HG02840 (cell line): ENCODE measurements at regions not wholly inside any gene's neighbourhood (a gene's known extent, or its start where the extent isn't known, plus 50 kb on each side); places are given as distances from the start of the nearest gene placed in this dataset.
A peak's percentile ranks its signal among the peaks of the same experiment; 100 is the strongest.
"Not testable (repeated sequence)": the region's sequence is repeated elsewhere in the genome, so short reads cannot be mapped to it uniquely, and the experiment has no call there.

Experiments
- ATAC-seq: cut with Tn5 transposase; IDR thresholded peaks from one replicate; pipeline ENCODE4 v1.9.1; 2021; ENCODE audit warnings: mild to moderate bottlenecking, moderate library complexity, moderate number of reproducible peaks; ENCODE audit not compliant: unreplicated experiment, low FRiP score

DNA sequence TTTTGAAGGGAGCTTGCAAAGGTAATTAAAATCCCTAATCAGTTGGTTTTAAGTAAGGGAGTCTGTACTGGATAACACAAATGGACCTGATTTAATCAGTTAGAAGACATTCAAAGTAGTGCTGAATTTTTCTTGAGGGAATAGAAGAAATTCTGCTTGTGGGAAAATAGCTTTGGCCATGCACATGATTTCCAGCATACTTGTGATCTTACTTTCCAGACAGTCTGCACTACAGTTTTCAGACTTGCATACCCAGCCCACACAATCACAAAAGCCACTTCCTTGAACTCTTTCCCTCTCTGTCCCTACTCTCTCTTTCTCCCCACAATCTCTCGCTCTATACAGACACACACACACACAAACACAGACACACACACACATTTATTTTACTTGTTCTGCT lies 852.1 kb downstream of the PLA2G4A start:
- ATAC-seq, result no peak

DNA sequence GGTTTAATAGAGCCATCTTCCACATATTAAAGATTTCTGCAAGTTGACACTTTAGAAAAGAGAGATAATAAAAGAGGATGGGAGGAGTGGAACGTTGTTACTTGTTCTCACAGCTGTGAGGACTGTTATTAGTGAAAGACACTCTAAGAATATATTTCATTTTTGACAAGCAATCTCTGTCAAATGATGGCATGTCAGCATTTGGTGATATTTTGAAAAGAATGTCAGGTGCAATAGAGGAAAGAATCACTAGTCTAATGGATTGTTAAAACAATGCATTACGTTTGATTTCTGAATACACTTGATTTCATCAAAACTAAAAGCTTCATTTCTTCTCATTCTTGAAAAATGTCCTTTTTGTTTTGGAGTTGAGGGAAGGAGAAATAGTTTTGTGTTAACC lies 853.4 kb downstream of the PLA2G4A start:
- ATAC-seq, result no peak

DNA sequence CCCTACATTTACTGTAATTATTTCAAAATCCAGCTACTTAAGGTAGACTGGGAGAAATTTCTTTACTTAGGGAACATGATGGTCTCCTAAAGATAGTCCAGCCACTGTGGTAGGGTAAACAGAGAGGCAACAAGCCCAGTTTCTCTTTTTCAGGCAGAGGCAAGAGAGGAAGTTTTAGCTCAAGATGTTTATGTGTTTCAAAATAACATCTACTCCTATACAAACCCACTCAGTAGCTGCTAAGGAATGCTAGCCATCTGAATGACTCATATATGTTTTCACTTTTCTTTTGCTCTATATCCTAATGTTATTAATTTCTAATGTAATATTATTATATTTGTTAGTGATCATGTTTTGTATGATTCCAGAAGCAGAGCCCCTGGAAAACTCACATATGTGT lies 856.6 kb downstream of the PLA2G4A start:
- ATAC-seq, result no peak

DNA sequence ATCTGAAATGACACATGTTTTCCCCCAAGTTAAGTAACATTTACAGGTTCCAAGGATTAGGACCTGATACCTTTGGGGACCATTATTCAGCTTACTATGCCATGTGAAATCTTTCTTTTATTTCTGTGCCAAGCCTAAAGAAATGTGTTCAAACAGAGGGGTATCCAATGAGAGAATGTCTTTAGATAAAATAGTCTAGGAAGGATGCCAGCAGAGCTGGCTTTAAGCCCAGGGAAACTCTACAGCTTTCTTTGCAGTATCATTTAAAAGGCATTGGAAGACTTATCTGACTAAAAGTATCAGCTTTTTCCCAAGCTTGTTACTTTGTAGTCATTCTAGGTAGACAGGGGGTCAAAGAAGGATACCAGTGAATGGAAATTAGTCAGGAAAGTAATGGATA lies 860.4 kb downstream of the PLA2G4A start:
- no peak for ATAC-seq

DNA sequence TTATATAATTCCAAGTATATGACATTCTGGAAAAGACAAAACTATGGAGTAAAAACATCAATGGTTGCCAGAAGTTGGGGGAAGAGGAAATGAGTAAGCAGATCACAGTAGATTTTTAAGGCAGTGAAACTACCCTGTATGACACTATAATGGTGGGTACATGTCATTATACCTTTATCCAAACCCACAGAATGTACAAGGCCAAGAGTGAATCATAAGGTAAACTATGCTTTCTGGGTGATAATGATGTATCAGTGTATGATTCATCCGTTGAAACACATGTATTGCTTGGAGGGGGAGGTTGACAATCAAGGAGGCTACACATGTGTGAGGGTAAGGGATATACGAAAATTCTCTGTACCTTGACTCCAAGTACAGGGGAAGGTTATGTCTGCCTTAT lies 862.7 kb downstream of the PLA2G4A start:
- ATAC-seq, result no peak

DNA sequence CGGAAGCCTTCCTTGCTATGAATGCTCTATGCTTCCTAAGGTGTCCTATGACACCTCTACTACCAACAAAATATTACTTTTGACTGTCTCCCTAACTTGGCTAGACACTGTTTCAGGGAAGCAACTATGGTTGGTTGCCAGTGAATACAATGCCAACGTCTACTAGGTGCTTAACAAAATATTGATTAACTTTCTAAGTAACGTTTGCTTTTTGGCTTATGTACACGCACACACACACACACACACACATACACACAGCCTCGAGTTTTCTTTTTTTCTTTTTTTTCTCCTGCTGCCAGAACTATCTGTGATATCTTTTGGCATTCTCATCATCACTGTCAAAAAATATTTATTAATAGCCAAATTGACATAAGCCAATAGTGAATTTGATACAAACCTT lies 864.0 kb downstream of the PLA2G4A start:
- ATAC-seq, result no peak

DNA sequence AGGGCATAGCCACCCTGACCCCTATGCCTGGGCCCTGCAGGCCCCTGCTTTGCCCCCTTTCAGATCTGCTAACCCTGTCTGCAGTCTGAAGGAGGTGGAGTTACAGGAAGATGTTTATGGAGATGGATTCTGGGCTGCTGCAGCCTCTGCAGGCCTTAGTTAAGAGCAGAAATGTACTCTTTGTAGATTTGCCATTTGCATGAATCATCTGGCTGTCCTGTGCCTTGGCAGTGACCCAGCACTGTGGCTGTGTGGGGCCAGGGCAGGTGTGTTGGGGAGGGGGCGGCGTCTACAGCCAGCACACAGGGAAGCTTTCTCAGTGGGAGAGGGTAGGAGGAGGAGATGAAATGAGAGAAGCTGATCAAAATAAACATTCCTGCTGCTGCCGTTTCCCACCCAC lies 867.3 kb downstream of the PLA2G4A start:
- ATAC-seq, result no peak

DNA sequence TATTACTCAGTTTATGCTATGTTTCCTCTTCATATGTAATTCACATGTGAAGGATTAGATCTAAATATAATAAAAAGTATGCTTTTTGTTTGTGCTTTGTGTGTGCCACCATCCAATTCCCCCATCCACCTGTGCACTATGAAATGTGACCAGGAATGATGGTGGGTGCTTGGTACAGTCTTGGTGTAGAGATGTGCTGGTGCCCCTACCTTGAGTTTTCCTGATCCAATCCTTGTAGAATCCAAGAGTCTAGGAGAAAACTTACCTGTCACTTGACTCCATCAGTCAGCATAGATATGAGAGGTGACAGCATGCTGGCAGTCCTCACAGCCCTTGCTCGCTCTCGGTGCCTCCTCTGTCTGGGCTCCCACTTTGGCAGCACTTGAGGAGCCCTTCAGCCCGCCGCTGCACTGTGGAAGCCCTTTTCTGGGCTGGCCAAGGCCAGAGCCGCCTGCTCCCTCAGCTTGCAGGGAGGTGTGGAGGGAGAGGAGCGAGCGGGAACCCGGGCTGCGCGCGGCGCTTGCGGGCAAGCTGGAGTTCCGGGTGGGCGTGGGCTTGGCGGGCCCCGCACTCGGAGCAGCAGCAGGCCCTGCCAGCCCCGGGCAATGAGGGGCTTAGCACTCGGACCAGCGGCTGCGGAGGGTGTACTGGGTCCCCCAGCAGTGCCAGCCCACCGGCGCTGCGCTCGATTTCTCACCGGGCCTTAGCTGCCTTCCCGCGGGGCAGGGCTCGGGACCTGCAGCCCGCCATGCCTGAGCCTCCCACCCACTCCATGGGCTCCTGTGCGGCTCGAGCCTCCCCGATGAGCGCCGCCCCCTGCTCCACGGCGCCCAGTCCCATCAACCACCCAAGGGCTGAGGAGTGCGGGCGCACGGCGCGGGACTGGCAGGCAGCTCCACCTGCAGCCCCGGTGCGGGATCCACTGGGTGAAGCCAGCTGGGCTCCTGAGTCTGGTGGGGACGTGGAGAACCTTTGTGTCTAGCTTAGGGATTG lies 874.7 kb downstream of the PLA2G4A start:
- not testable (repeated sequence) for ATAC-seq

DNA sequence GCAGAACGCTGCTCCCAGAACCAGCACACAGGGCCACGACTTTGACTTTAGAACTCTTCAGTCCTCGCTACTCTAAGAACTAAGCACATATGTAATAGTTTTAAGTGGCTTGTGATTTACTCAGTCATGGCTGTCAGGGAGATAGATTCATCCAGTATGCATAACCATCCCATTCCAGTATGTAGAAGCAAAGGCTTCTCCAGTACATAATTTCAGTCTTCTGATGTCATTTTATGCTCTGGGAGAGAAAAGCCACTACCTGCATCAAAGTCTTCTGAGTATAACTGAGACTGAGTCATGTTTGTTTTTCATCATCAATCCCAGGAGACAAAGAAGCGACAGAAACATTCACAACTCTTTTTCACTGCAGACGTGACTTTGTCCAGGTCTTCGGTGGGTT lies 885.7 kb downstream of the PLA2G4A start:
- ATAC-seq, result no peak

DNA sequence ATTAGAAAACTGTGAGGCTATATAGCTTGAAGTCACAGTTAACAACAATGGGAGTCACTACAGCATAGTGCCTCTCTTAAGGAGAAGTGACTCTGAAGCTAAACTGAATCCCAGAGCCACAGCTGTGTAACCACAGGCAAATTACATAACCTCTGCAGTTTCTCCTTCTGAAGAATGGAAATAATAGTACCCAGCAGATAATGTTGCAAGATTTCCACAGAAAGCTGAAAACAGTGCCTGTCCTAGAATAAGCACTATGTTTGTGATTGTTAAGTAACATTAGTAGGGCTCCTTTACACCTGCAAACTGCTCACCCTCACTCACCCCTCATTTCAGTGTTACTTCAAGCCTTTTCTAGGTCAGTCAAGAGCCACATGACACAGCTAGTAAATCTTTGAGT lies 886.7 kb downstream of the PLA2G4A start:
- no peak for ATAC-seq

DNA sequence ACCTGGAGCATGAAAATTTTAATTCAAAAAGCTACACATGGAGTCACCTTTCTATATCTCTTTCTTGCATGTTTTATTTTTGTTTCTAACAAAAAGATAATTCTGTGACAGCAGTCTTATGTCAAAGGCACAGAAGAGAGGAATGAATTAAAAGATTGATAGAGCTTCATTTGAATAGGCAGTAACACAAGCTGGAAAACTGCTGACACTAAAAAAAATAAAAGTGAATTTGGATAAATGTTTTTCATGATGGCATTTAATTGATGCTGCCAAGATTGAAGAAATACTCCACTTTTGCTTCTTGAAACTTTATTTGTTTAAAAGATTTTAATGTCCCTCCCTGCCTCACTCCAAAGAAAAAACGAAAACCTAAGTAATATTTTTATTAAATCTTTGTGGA lies 887.4 kb downstream of the PLA2G4A start:
- no peak for ATAC-seq

DNA sequence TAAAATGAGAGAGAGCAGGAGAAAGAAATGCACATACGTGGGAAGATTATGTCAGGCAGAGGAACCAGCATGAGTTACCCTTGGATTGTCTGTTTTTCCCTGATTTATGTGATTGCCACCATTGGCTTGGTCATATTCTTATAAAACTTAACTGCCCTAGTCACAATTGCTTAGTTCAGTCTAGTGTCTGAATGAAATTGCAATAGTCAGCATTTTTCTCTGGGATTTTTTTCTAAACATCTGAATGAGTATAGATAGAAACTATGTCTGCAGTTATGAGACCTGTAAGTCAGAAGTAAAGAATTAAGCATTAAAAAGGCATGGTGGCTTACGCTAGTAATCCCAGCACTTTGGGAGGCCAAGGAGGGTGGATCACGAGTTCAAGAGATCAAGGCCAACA lies 889.8 kb downstream of the PLA2G4A start:
- no peak for ATAC-seq

DNA sequence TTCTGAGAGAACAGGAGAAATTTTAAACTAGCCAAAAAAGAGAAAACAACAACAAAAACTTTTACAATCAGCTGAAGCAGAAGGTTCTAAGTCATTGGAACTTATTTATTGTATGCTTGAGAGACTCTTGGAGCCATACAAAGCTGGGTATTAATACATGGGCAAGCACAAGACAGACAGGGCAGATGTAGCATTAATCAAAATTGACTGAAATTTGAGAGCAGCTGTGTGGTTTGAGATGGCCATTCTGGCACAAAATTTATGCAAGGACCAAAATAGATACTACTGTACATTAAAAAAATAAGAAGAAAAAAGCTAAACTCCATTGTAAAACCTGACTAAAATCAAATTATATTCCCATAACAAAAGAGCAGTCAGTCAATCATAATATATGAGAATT lies 892.5 kb downstream of the PLA2G4A start:
- ATAC-seq, result no peak

DNA sequence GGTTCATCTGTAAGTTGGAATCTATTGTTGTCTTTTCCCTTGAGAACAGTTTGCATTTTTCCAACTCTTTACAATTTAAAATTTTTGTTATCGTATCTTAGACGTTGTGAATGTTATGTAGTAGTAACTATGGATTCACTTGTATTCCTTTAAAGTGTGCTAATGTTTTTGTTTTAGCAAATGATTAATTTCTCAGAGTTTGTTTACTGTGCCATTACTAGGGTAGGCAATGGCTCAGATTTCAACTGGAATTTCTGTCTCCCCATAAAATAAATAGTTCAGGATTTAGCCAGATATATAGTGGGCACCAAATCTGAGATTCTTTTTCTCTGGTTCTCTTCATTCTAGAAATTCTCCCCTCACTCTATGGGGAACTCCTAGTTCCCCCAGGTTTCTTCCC lies 896.5 kb downstream of the PLA2G4A start:
- no peak for ATAC-seq

DNA sequence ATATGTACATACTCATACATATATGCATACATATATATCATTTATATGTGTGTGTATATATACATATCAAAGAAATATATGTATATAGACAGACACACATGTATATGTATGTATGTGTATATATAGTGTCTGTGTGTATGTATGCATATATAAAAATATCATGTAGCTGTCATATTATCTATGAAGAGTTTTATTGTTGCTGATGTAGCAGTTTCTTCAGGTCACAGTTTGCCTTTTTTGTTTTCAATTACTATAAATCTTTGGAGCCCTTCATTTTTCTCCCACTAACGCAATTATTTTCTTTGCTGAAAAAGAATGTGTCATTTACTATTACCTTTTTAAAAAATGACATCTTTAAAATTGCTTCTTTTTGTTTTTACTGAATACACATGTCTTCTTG lies 904.5 kb downstream of the PLA2G4A start:
- no peak for ATAC-seq

DNA sequence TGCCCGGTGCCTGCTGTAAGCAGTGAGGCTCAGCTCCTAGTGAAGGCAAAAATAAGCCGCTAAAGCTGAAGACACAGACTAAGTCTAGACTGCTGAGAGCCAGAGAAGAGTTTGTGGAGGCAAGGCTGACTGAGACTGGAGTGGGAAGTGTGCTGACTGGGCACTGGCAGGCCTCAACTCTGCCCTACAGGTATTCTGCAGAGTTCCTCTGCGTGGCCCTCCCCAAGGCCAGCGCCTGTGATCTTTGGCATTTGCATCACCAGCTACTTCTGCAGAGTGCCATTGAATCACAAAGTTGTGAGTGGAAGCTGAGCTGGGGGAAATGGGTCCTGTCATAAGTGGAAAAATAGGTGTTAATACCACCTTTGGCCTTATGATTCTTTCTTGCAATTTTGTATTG lies 905.7 kb downstream of the PLA2G4A start:
- ATAC-seq, result no peak

DNA sequence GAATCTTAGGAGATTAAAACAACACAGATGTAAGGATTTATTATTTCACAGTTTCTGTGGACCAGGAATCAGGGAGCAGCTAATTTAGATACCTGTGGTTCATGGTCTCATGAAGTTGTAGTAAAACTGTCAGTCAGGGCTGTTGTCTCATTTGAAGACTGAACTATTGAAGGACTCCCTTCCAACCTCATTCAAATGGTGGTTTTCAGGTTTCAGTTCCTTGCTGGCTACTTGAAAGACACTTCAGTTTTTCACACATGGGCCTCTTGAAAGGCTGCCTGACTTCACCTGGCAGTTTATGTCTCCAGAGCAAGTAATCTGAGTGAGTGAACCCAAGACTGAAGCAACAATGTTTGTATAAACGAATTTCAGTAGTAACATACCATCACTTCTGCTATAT lies 915.9 kb downstream of the PLA2G4A start:
- ATAC-seq, result peak; percentile 93

DNA sequence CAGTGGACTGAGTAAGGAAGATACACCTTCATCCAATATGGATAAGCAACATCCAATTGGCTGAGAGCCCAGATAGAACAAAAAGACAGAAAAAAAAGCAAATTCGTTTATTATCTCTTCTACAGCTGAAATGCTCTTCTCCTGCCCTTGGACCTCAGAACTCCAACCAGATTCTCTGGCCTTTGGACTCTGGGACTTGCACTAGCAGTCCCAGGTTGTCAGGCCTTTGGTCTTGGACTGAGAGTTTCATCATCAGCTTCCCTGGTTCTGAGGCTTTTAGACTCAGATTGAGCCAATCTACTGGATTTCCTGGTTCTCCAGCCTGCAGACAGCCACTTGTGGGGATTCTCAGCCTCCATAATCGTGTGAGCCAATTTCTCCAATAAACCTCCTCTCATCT lies 926.8 kb downstream of the PLA2G4A start:
- no peak for ATAC-seq

DNA sequence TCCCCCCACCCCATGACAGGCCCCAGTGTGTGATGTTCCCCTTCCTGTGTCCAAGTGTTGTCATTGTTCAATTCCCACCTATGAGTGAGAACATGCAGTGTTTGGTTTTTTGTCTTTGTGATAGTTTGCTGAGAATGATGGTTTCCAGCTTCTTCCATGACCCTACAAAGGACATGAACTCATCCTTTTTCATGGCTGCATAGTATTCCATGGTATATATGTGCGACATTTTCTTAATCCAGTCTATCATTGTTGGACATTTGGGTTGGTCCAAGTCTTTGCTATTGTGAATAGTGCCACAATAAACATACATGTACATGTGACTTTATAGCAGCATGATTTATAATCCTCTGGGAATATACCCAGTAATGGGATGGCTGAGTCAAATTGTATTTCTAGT lies 927.9 kb downstream of the PLA2G4A start:
- not testable (repeated sequence) for ATAC-seq

DNA sequence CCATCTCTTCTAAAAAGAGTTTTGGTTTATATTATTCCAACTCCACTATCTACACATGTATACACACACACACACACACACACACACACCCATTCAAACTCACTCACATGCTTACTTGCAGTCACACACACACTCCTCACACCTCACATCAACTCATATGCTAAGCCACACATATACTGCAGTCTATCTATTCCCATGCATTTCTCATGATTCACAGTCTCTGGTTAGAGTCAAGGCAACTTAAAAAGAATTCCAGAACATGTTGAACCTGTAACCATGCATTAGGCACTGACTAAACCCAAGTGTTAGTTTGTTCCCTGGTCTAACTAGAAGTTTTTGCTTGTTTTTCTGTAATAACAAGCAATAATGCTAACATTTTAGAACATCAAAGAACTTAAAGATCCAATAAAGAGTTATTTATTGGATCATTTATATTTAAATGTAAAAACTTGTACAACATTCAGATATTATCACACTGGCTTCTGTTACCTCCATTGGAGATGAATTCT lies 931.1 kb downstream of the PLA2G4A start:
- no peak for ATAC-seq

DNA sequence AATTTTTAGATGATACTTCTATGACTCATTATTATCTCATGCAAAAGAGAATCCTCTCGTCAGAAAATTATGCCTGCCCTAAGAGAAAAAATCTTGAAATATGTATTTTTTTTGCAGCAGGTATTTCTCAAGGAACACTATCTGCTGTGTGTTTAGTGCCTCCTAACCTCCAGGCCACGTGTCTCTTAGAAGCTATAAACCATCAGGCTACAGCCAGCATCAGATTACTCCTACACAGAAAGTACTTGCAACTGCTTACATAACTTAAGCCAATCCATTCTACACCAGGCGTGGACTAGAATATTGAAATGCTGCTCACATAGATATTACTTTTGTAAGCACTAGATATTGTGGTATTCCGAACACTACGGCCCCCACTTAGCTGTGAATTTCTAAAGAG lies 933.4 kb downstream of the PLA2G4A start:
- ATAC-seq, result no peak

DNA sequence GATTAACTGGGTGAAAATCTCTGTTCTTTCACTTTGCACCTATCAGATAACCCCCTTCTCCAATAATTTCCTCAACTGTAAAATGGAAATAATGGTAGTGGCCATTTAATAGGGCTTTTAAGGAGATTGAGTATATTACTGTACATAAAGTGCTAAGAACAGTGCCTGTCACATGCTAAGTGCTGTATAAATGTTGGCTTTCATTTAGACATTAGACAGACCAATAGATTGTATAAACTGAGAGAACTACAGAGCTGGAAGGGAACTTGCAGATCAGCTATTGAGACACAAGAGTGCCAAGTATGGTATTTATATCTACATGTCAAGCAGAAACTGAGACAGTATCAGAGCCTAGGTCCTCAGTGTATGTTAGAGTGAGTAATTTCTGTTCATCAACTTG lies 934.7 kb downstream of the PLA2G4A start:
- ATAC-seq, result no peak
